ENCODE measurements at regions not wholly inside any gene's neighbourhood (a gene's known extent, or its start where the extent isn't known, plus 50 kb on each side); places are given as distances from the start of the nearest gene placed in this dataset.

DNA sequence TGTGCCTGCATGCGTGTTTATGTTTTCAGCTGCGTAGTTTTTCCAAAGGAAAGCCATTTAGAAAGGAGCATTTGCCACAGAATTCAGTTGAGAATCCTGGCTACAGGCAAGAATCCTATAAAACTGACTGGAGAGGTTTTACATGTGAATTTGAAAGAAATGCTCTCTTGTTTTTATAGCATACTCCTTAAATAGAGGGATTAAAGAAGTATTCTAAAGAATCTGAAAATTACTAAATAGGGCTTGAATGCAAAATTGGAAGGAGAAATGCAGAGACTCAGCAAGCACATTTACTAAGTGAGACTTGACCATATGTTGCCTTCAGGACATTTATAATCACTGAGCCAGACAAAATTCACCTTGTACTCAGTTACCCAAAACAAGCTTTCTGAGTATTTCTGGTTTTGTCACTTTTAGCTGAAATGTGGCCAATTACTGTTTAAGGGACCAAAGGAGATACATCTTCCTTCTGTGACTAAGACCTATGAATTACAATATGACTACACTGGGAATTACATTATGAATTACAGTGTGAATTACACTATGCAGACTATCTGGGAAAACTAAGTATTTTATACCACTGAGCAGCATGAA, 107.4 kb upstream of the ASCC3 start:
- Histone ChIP-seq H3K4me3 (ENCODE audit: low read depth in 1 of 3, low read length in 3 of 3) (no peak overlapping the region), H3K27me3 (ENCODE audit: control insufficient read depth in 4 of 4, insufficient read depth in 4 of 4, low read length in 3 of 4) (no peaks in the 10 kb centered on the region), H3K36me3 (ENCODE audit: control insufficient read depth in 4 of 4, insufficient read depth in 3 of 4, low read depth in 1 of 4, low read length in 3 of 4) (no peaks in the 10 kb centered on the region), H3K4me1 (ENCODE audit: control insufficient read depth in 4 of 4, insufficient read depth in 4 of 4, low read length in 3 of 4) (no peaks in the 10 kb centered on the region), H3K9ac (ENCODE audit: low read depth in 1 of 2, low read length in 2 of 2) (no peak overlapping the region), H3K27ac (ENCODE audit: low read depth in 1 of 2, low read length in 2 of 2) (no peak overlapping the region), H3K9me3 (ENCODE audit: control insufficient read depth in 4 of 4, low read length in 3 of 4) (no peaks in the 10 kb centered on the region)
- 92% methylated on average over 2 of the region's 2 CpGs for WGBS
- TF ChIP-seq YY1 (IDR thresholded peaks at IDR 0.05), result no peak
- TF ChIP-seq GABPA (IDR thresholded peaks at IDR 0.05 in 1 of 2, conservative IDR thresholded peaks at IDR 0.05 in 1 of 2), result no peak
- TF ChIP-seq, protein P1, sequence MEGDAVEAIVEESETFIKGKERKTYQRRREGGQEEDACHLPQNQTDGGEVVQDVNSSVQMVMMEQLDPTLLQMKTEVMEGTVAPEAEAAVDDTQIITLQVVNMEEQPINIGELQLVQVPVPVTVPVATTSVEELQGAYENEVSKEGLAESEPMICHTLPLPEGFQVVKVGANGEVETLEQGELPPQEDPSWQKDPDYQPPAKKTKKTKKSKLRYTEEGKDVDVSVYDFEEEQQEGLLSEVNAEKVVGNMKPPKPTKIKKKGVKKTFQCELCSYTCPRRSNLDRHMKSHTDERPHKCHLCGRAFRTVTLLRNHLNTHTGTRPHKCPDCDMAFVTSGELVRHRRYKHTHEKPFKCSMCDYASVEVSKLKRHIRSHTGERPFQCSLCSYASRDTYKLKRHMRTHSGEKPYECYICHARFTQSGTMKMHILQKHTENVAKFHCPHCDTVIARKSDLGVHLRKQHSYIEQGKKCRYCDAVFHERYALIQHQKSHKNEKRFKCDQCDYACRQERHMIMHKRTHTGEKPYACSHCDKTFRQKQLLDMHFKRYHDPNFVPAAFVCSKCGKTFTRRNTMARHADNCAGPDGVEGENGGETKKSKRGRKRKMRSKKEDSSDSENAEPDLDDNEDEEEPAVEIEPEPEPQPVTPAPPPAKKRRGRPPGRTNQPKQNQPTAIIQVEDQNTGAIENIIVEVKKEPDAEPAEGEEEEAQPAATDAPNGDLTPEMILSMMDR (IDR thresholded peaks at IDR 0.05; ENCODE audit: low read depth, low read length, missing input control), result no peak
- TF ChIP-seq, protein P2, sequence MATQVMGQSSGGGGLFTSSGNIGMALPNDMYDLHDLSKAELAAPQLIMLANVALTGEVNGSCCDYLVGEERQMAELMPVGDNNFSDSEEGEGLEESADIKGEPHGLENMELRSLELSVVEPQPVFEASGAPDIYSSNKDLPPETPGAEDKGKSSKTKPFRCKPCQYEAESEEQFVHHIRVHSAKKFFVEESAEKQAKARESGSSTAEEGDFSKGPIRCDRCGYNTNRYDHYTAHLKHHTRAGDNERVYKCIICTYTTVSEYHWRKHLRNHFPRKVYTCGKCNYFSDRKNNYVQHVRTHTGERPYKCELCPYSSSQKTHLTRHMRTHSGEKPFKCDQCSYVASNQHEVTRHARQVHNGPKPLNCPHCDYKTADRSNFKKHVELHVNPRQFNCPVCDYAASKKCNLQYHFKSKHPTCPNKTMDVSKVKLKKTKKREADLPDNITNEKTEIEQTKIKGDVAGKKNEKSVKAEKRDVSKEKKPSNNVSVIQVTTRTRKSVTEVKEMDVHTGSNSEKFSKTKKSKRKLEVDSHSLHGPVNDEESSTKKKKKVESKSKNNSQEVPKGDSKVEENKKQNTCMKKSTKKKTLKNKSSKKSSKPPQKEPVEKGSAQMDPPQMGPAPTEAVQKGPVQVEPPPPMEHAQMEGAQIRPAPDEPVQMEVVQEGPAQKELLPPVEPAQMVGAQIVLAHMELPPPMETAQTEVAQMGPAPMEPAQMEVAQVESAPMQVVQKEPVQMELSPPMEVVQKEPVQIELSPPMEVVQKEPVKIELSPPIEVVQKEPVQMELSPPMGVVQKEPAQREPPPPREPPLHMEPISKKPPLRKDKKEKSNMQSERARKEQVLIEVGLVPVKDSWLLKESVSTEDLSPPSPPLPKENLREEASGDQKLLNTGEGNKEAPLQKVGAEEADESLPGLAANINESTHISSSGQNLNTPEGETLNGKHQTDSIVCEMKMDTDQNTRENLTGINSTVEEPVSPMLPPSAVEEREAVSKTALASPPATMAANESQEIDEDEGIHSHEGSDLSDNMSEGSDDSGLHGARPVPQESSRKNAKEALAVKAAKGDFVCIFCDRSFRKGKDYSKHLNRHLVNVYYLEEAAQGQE (IDR thresholded peaks at IDR 0.05), result no peak
- TF ChIP-seq, protein P3, sequence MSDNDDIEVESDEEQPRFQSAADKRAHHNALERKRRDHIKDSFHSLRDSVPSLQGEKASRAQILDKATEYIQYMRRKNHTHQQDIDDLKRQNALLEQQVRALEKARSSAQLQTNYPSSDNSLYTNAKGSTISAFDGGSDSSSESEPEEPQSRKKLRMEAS (IDR thresholded peaks at IDR 0.05), result no peak
- TF ChIP-seq, protein P4, sequence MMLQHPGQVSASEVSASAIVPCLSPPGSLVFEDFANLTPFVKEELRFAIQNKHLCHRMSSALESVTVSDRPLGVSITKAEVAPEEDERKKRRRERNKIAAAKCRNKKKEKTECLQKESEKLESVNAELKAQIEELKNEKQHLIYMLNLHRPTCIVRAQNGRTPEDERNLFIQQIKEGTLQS (IDR thresholded peaks at IDR 0.05), result no peak
- TF ChIP-seq HNF4G (IDR thresholded peaks at IDR 0.05), result no peak
- no peak for TF ChIP-seq JUND (IDR thresholded peaks at IDR 0.05)
- no peak for TF ChIP-seq FOXA1 (IDR thresholded peaks at IDR 0.05)
- TF ChIP-seq EGR1 (IDR thresholded peaks at IDR 0.05; ENCODE audit: low read depth in 2 of 2), result no peak
- TF ChIP-seq HNF4A (conservative IDR thresholded peaks at IDR 0.05), result no peak
- no peak for DNase-seq (ENCODE audit: low spot score)

DNA sequence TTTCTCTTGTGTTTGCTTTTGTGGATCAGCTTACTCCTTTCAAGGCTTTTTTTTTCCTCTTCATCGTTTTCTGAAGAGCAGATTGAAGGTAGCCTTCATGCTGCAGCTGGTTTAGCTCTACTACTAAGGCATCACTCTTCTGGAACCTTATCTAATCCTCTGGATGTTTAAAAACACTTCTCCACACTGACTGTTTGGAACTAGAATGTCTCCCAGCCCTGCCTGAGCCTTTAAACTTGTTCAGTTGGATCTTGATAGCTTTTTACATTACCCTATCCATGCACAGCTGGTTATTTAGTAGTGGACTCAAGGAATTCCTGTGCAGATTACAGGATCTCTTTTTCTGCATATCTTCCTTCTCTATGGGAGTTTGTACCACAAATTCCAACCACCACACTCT, 108.9 kb upstream of the ASCC3 start:
- Histone ChIP-seq H3K4me3 (ENCODE audit: low read depth in 1 of 3, low read length in 3 of 3) (no peak overlapping the region), H3K27ac (ENCODE audit: low read depth in 1 of 2, low read length in 2 of 2) (no peak overlapping the region), H3K36me3 (ENCODE audit: control insufficient read depth in 4 of 4, insufficient read depth in 3 of 4, low read depth in 1 of 4, low read length in 3 of 4) (no peaks in the 10 kb centered on the region), H3K9me3 (ENCODE audit: control insufficient read depth in 4 of 4, low read length in 3 of 4) (no peaks in the 10 kb centered on the region), H3K9ac (ENCODE audit: low read depth in 1 of 2, low read length in 2 of 2) (no peak overlapping the region), H3K27me3 (ENCODE audit: control insufficient read depth in 4 of 4, insufficient read depth in 4 of 4, low read length in 3 of 4) (no peaks in the 10 kb centered on the region), H3K4me1 (ENCODE audit: control insufficient read depth in 4 of 4, insufficient read depth in 4 of 4, low read length in 3 of 4) (no peaks in the 10 kb centered on the region)
- TF ChIP-seq TAF1 (conservative IDR thresholded peaks at IDR 0.05) (no peak), HNF4A (conservative IDR thresholded peaks at IDR 0.05) (no peak), YY1 (IDR thresholded peaks at IDR 0.05) (no peak), FOXA2 (IDR thresholded peaks at IDR 0.05) (no peak), NR2F2 (IDR thresholded peaks at IDR 0.05) (no peak), GABPA (IDR thresholded peaks at IDR 0.05 in 1 of 2, conservative IDR thresholded peaks at IDR 0.05 in 1 of 2) (no peak), RAD21 (IDR thresholded peaks at IDR 0.05) (no peak), SP1 (IDR thresholded peaks at IDR 0.05) (no peak)
- TF ChIP-seq, protein P1 (IDR thresholded peaks at IDR 0.05; ENCODE audit: low read depth, low read length, missing input control), result no peak
- TF ChIP-seq, protein P5, sequence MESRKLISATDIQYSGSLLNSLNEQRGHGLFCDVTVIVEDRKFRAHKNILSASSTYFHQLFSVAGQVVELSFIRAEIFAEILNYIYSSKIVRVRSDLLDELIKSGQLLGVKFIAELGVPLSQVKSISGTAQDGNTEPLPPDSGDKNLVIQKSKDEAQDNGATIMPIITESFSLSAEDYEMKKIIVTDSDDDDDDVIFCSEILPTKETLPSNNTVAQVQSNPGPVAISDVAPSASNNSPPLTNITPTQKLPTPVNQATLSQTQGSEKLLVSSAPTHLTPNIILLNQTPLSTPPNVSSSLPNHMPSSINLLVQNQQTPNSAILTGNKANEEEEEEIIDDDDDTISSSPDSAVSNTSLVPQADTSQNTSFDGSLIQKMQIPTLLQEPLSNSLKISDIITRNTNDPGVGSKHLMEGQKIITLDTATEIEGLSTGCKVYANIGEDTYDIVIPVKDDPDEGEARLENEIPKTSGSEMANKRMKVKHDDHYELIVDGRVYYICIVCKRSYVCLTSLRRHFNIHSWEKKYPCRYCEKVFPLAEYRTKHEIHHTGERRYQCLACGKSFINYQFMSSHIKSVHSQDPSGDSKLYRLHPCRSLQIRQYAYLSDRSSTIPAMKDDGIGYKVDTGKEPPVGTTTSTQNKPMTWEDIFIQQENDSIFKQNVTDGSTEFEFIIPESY (IDR thresholded peaks at IDR 0.05), result no peak
- TF ChIP-seq, protein P3 (IDR thresholded peaks at IDR 0.05), result no peak
- TF ChIP-seq, protein P2 (IDR thresholded peaks at IDR 0.05), result no peak
- DNase-seq (ENCODE audit: low spot score), result no peak
- WGBS, result 21% methylated on average over 1 of the region's 1 CpG
